ENCODE measurements at regions not wholly inside any gene's neighbourhood (a gene's known extent, or its start where the extent isn't known, plus 50 kb on each side); places are given as distances from the start of the nearest gene placed in this dataset.
"Not testable (repeated sequence)": the region's sequence is repeated elsewhere in the genome, so short reads cannot be mapped to it uniquely, and the experiment has no call there.

DNA sequence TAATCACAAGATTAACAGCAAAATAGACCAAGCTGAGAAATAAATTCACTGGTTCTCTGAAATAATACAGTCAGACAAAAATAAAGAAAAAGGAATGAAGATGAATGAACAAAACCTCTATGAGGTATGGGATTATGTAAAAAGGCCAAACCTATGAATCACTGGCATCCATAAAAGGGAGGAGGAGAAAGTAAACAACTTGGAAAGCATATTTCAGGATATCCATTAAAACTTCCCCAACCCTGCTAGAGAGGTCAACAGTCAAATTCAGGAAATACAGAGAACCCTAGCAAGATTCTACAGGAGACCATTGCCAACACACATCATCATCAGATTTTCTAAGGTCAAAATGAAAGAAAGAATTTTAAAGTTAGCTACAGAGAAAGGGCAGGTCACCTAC lies 649.7 kb upstream of the CBLB start:
- no peak for DNase-seq (ENCODE audit: extremely low read depth, low read depth)
- TF ChIP-seq, protein P1, sequence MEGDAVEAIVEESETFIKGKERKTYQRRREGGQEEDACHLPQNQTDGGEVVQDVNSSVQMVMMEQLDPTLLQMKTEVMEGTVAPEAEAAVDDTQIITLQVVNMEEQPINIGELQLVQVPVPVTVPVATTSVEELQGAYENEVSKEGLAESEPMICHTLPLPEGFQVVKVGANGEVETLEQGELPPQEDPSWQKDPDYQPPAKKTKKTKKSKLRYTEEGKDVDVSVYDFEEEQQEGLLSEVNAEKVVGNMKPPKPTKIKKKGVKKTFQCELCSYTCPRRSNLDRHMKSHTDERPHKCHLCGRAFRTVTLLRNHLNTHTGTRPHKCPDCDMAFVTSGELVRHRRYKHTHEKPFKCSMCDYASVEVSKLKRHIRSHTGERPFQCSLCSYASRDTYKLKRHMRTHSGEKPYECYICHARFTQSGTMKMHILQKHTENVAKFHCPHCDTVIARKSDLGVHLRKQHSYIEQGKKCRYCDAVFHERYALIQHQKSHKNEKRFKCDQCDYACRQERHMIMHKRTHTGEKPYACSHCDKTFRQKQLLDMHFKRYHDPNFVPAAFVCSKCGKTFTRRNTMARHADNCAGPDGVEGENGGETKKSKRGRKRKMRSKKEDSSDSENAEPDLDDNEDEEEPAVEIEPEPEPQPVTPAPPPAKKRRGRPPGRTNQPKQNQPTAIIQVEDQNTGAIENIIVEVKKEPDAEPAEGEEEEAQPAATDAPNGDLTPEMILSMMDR (IDR thresholded peaks at IDR 0.05; ENCODE audit: low read depth, low read length), result no peak

DNA sequence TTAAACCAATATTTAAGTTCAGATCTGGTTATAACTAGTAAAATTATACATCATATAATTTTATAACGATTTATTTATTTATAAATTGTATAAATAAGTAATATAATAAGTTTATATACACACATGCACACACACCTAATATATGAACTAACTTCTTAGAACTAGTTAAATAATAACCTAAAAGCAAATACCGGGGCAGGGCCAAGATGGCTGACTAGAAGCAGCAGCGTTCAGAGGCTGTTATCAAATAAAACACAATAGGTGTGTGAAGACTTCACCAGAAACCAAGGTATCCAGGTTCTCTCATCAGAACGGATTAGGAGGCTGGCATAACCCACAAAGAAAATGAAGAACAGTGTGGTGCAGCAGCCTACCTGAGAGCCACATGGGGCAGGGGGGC lies 653.6 kb upstream of the CBLB start:
- TF ChIP-seq, protein P1 (IDR thresholded peaks at IDR 0.05; ENCODE audit: low read depth, low read length), result no peak
- DNase-seq (ENCODE audit: extremely low read depth, low read depth), result no peak

- no peak for DNase-seq (ENCODE audit: extremely low read depth, low read depth)
- TF ChIP-seq, protein P1 (IDR thresholded peaks at IDR 0.05; ENCODE audit: low read depth, low read length), result no peak
These were observed 660.1 kb upstream of the CBLB start for GRCh38 chr3:106528932-106529331.

DNA sequence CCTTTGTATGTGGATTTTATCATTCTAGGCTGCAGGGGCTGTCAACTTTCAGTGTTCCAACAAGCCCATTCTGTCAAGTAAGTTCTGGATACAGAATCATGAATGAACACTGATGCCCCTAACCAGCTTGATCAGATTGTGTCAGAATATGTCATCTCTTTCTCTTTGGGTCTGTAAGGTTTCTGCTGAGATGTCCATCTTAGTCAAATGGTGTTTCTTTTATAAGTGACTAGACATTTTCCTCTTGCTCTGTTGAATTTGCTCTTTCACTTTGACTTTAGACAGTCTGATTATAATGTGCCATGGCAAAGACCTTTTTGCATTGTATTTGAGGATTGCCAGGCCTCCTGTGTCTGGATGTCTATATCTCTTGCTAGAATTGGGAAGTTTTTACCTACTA lies 660.9 kb upstream of the CBLB start:
- no peak for DNase-seq (ENCODE audit: extremely low read depth, low read depth)

DNA sequence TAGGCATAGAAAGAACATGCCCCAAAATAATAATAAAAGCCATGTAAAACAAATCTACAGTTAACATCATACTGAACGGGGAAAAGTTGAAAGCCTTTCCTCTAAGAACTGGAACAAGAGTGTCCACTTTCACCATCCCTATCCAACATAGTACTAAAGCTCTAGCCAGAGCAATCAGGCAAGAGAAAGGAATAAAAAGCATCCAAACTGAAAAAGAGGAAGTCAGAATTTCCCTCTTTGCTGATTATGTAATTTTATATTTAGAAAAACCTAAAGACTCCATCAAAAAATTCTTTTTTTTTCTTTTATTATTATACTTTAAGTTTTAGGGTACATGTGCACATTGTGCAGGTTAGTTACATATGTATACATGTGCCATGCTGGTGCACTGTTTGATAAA lies 661.6 kb upstream of the CBLB start:
- TF ChIP-seq, protein P1 (IDR thresholded peaks at IDR 0.05; ENCODE audit: low read depth, low read length), result no peak
- DNase-seq (ENCODE audit: extremely low read depth, low read depth), result no peak

More for the DNA sequence above, 660.9 kb upstream of the CBLB start:
- TF ChIP-seq, protein P1 (IDR thresholded peaks at IDR 0.05; ENCODE audit: low read depth, low read length), result no peak

- DNase-seq (ENCODE audit: extremely low read depth, low read depth), result not testable (repeated sequence)
These were observed 663.0 kb upstream of the CBLB start for GRCh38 chr3:106531771-106532329.

GRCh38 chr3:106533093-106533787 lies 664.4 kb upstream of the CBLB start:
- TF ChIP-seq, protein P1 (IDR thresholded peaks at IDR 0.05; ENCODE audit: low read depth, low read length), result no peak
- no peak for DNase-seq (ENCODE audit: extremely low read depth, low read depth)

DNA sequence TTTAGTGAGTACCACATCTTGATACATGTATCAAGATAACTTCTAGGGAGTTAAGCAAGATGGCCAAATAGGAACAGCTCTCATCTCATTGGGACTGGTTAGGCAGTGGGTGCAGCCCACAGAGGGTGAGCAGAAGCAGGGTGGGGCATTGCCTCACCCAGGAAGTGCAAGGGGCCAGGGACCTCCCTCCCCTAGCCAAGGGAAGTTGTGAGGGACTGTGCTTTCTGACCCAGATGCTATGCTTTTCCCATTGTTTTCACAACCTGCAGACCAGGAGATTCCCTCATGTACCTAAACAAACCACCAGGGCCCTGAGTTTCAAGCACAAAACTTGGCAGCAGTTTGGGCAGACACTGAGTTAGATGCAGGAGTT lies 665.0 kb upstream of the CBLB start:
- TF ChIP-seq, protein P1 (IDR thresholded peaks at IDR 0.05; ENCODE audit: low read depth, low read length), result no peak
- no peak for DNase-seq (ENCODE audit: extremely low read depth, low read depth)
